K562 (cell line): ENCODE measurements at regions not wholly inside any gene's neighbourhood (a gene's known extent, or its start where the extent isn't known, plus 50 kb on each side); places are given as distances from the start of the nearest gene placed in this dataset.
A peak's percentile ranks its signal among the peaks of the same experiment; 100 is the strongest.

Experiments
- ATAC-seq: fragments of 200-7000 bp; cut with Tn5 transposase; 3 replicates; pipeline ENCODE4 v1.9.1; 2020; ENCODE audit warnings: moderate library complexity
- BruUV-seq: library from RNA; stranded (reverse); fragments of 400-500 nt; replicated peaks from 2 replicates; lab custom pipeline; 2021; lab: Mats Ljungman, UMichigan
- CTCF ChIA-PET: fragments of 300-600 bp; formaldehyde crosslinking; extraction: SDS; loops from one replicate; lab custom pipeline; 2021; ENCODE audit warnings: low intra/inter-chr PET ratio; lab: Yijun Ruan, JAX
- POLR2A ChIA-PET: fragments of 300-600, 350-650 bp; sonication (Branson Sonifier 250); formaldehyde crosslinking; extraction: SDS; loops from one replicate; lab custom pipeline; 2021; ENCODE audit warnings: antibody characterized with exemption, inconsistent platforms; lab: Yijun Ruan, JAX
- DNase-seq, 4 experiments: peaks; one replicate each; pipeline versions ENCODE4 v3.0.0 to v3.0.0-alpha.2; 2011 to 2018; ENCODE audit warnings: low spot score in 3 of 4, mixed read lengths in 3 of 4; ENCODE audit errors: extremely low read depth in 1 of 4
- FAIRE-seq: peaks from 2 replicates; lab custom pipeline; 2011; peaks lifted over from hg19 to GRCh38; lab: Jason Lieb, UNC
- H2AFZ ChIP-seq: 2 replicates; pipeline ENCODE4 v1.6.0; 2011; ENCODE audit warnings: low read depth, low read length, control low read depth, inconsistent platforms
- H3K27ac ChIP-seq: fragments of 200-600 bp; 3 replicates; pipeline ENCODE4 v1.8.0; 2011; ENCODE audit warnings: low read depth, mild to moderate bottlenecking, control low read depth, inconsistent platforms, low read length, moderate library complexity, mixed read lengths; ENCODE audit errors: extremely low read depth
- H3K27me3 ChIP-seq, 2 experiments: fragments of 300-600 bp in 1 of 2; 2 replicates in 1 of 2; 3 replicates in 1 of 2; pipeline versions ENCODE4 v1.6.0 to v1.8.0; 2011; ENCODE audit warnings: inconsistent platforms in 2 of 2, low read length in 2 of 2, mild to moderate bottlenecking in 1 of 2, mixed read lengths in 1 of 2, moderate library complexity in 1 of 2; ENCODE audit not compliant: control insufficient read depth in 2 of 2, insufficient read depth in 2 of 2
- H3K36me3 ChIP-seq: fragments of 300-600 bp; 3 replicates; pipeline ENCODE4 v1.8.0; 2011; ENCODE audit warnings: mild to moderate bottlenecking, low read length, inconsistent platforms; ENCODE audit not compliant: control insufficient read depth, insufficient read depth
- H3K4me1 ChIP-seq, 2 experiments: fragments of 200-600 bp in 1 of 2; replicated peaks in 1 of 2; 2 replicates in 1 of 2; 3 replicates in 1 of 2; pipeline versions ENCODE4 v1.5.1 to v1.8.0; 2011; ENCODE audit warnings: inconsistent platforms in 2 of 2, low read length in 2 of 2, mild to moderate bottlenecking in 1 of 2, mixed read lengths in 1 of 2, moderate library complexity in 1 of 2; ENCODE audit not compliant: control insufficient read depth in 2 of 2, insufficient read depth in 2 of 2
- H3K4me2 ChIP-seq: 2 replicates; pipeline ENCODE4 v1.6.1; 2011; ENCODE audit warnings: low read length, control low read depth, inconsistent platforms, mixed read lengths; ENCODE audit not compliant: insufficient read depth
- H3K4me3 ChIP-seq: fragments of 200-600 bp; sonication (generic), shearing (Covaris generic); 2 replicates; pipeline ENCODE4 v1.5.1; 2016; ENCODE audit warnings: control low read depth, inconsistent platforms
- H3K79me2 ChIP-seq: fragments of 200-600 bp; 3 replicates; pipeline ENCODE4 v1.8.0; 2011; ENCODE audit warnings: low read length, inconsistent platforms; ENCODE audit not compliant: control insufficient read depth, insufficient read depth
- H3K9ac ChIP-seq, 2 experiments: 2 replicates each; pipeline versions ENCODE4 v1.6.0 to v1.6.1; 2011; ENCODE audit warnings: low read depth in 2 of 2, low read length in 2 of 2, control low read depth in 1 of 2, inconsistent platforms in 1 of 2, mild to moderate bottlenecking in 1 of 2, mixed read lengths in 1 of 2; ENCODE audit not compliant: insufficient read depth in 1 of 2
- H3K9me1 ChIP-seq: one replicate; pipeline ENCODE4 v1.6.0; 2011; ENCODE audit warnings: inconsistent platforms, mild to moderate bottlenecking, low read length, moderate library complexity; ENCODE audit not compliant: control insufficient read depth, insufficient read depth
- H3K9me3 ChIP-seq: replicated peaks from 2 replicates; pipeline ENCODE4 v1.5.1; 2011; ENCODE audit warnings: low read depth, low read length, inconsistent platforms; ENCODE audit not compliant: control insufficient read depth, insufficient read depth
- H4K20me1 ChIP-seq: replicated peaks from 2 replicates; pipeline ENCODE4 v1.6.1; 2011; ENCODE audit warnings: low read length, inconsistent platforms, mixed read lengths; ENCODE audit not compliant: control insufficient read depth, insufficient read depth
- KDM1A ChIP-seq, 2 experiments: fragments of 450-650 bp; IDR thresholded peaks; 2 replicates each; pipeline ENCODE4 v1.6.1; 2016; ENCODE audit warnings: mild to moderate bottlenecking in 2 of 2
- KLF13 ChIP-seq: fragments of 450-650 bp; IDR thresholded peaks from 2 replicates; pipeline ENCODE4 v1.6.1; 2016; ENCODE audit warnings: missing genetic modification characterization, low read depth, mild to moderate bottlenecking, missing compliant biosample characterization, moderate library complexity, borderline replicate concordance
- MGA ChIP-seq: fragments of 450-650 bp; IDR thresholded peaks from 2 replicates; pipeline ENCODE4 v1.6.1; 2016; ENCODE audit warnings: mild to moderate bottlenecking, moderate library complexity
- SMAD3 ChIP-seq: fragments of 450-650 bp; formaldehyde crosslinking; conservative IDR thresholded peaks from 2 replicates; pipeline ENCODE4 v1.4.0; 2020; ENCODE audit warnings: mild to moderate bottlenecking
- TAL1 ChIP-seq: fragments of 450-650 bp; IDR thresholded peaks from 2 replicates; pipeline ENCODE4 v1.6.1; 2016; ENCODE audit warnings: mild to moderate bottlenecking
- ZNF592 ChIP-seq: fragments of 450-650 bp; IDR thresholded peaks from 2 replicates; pipeline ENCODE4 v1.6.1; 2017; ENCODE audit warnings: antibody characterized with exemption, mild to moderate bottlenecking
- WGBS: fragments of 100-300 bp; shearing (Covaris generic); methylation state at CpG from one replicate; pipeline ENCODE4 v1.1.6; 2016; ENCODE audit warnings: low coverage, mixed read lengths; ENCODE audit not compliant: insufficient coverage; ENCODE audit errors: missing lambda C conversion rate; 5-methylcytosine and 5-hydroxymethylcytosine counted together
- in situ Hi-C: fragments of 300-500 bp; cut with MboI; formaldehyde crosslinking; loops from 4 replicates; pipeline ENCODE4 v1.15.0; 2018; ENCODE audit warnings: inconsistent platforms, mixed read lengths
- intact Hi-C: fragments of 100-400 bp; cut with micrococcal nuclease; formaldehyde crosslinking; loops from 2 replicates; pipeline ENCODE4 v1.14.2; 2022

- ChIA-PET POLR2A (interaction anchor here (1.1 to 2.2 kb wide), 2 partner anchors 10 to 57 kb away, joined by 4 to 6 read pairs; no protein-coding TSS in a partner anchor), CTCF (no interaction called here)
- H3K9me1 ChIP-seq, result no peaks in the 10 kb centered on the region
- intact Hi-C loops (no loop called here), in situ Hi-C loops (no loop called here)
- DNase-seq, result no peak
- FAIRE-seq, result peak; percentile 19
- no peaks in the 10 kb centered on the region for H3K9me3 ChIP-seq
- 0 out of 3 replicates have a peak, but pooled peaks have one; percentile 10 for ATAC-seq
- H3K9ac ChIP-seq, result no peak overlapping the region
- peaks cover 9 to 11% of the 10 kb centered on the region in 2 experiments; a peak in 3 of 5 replicates for H3K4me1 ChIP-seq
- no peak overlapping the region for H3K4me3 ChIP-seq
- H3K36me3 ChIP-seq, result no peaks in the 10 kb centered on the region
- no peaks in the 10 kb centered on the region for H4K20me1 ChIP-seq
- H3K4me2 ChIP-seq, result no peak overlapping the region; the same call in 1 of the 2 replicates
- no peak overlapping the region for H3K27ac ChIP-seq
- WGBS, result 48% methylated on average over 5 of the region's 5 CpGs
- no peaks in the 10 kb centered on the region for H3K27me3 ChIP-seq
- no TSS peak for BruUV-seq
- peak overlapping the region; percentile 55 for H2AFZ ChIP-seq
- H3K79me2 ChIP-seq, result no peaks in the 10 kb centered on the region
- no peak for TF ChIP-seq ZNF592
- no peak for TF ChIP-seq SMAD3 (CRISPR knock-in tag)
- 0 out of 2 replicates have a peak, but pooled peaks have one; percentile 31 for TF ChIP-seq MGA
- no peak for TF ChIP-seq TAL1
- TF ChIP-seq KDM1A (IDR thresholded peaks at IDR 0.05), result peak; percentile 18 to 38; a peak in 1 of 4 replicates
- no peak for TF ChIP-seq KLF13 (tag)
These were observed 53.3 kb upstream of the KSR1 start for GRCh38 chr17:27402943-27403342.
